K562 (cell line): ENCODE measurements at regions not wholly inside any gene's neighbourhood (a gene's known extent, or its start where the extent isn't known, plus 50 kb on each side); places are given as distances from the start of the nearest gene placed in this dataset.

Experiments used
- ATAC-seq: fragments of 200-7000 bp; cut with Tn5 transposase; 3 replicates; pipeline ENCODE4 v1.9.1; 2020; ENCODE audit warnings: moderate library complexity
- BruUV-seq: library from RNA; stranded (reverse); fragments of 400-500 nt; replicated peaks from 2 replicates; lab custom pipeline; 2021; lab: Mats Ljungman, UMichigan
- CTCF ChIA-PET: fragments of 300-600 bp; formaldehyde crosslinking; extraction: SDS; loops from one replicate; lab custom pipeline; 2021; ENCODE audit warnings: low intra/inter-chr PET ratio; lab: Yijun Ruan, JAX
- POLR2A ChIA-PET: fragments of 300-600, 350-650 bp; sonication (Branson Sonifier 250); formaldehyde crosslinking; extraction: SDS; loops from one replicate; lab custom pipeline; 2021; ENCODE audit warnings: antibody characterized with exemption, inconsistent platforms; lab: Yijun Ruan, JAX
- DNase-seq, 4 experiments: peaks; one replicate each; pipeline versions ENCODE4 v3.0.0 to v3.0.0-alpha.2; 2011 to 2018; ENCODE audit warnings: low spot score in 3 of 4, mixed read lengths in 3 of 4; ENCODE audit errors: extremely low read depth in 1 of 4
- FAIRE-seq: peaks from 2 replicates; lab custom pipeline; 2011; peaks lifted over from hg19 to GRCh38; lab: Jason Lieb, UNC
- H2AFZ ChIP-seq: 2 replicates; pipeline ENCODE4 v1.6.0; 2011; ENCODE audit warnings: low read depth, low read length, control low read depth, inconsistent platforms
- H3K27ac ChIP-seq: fragments of 200-600 bp; 3 replicates; pipeline ENCODE4 v1.8.0; 2011; ENCODE audit warnings: low read depth, mild to moderate bottlenecking, control low read depth, inconsistent platforms, low read length, moderate library complexity, mixed read lengths; ENCODE audit errors: extremely low read depth
- H3K27me3 ChIP-seq, 2 experiments: fragments of 300-600 bp in 1 of 2; 2 replicates in 1 of 2; 3 replicates in 1 of 2; pipeline versions ENCODE4 v1.6.0 to v1.8.0; 2011; ENCODE audit warnings: inconsistent platforms in 2 of 2, low read length in 2 of 2, mild to moderate bottlenecking in 1 of 2, mixed read lengths in 1 of 2, moderate library complexity in 1 of 2; ENCODE audit not compliant: control insufficient read depth in 2 of 2, insufficient read depth in 2 of 2
- H3K36me3 ChIP-seq: fragments of 300-600 bp; 3 replicates; pipeline ENCODE4 v1.8.0; 2011; ENCODE audit warnings: mild to moderate bottlenecking, low read length, inconsistent platforms; ENCODE audit not compliant: control insufficient read depth, insufficient read depth
- H3K4me1 ChIP-seq, 2 experiments: fragments of 200-600 bp in 1 of 2; replicated peaks in 1 of 2; 2 replicates in 1 of 2; 3 replicates in 1 of 2; pipeline versions ENCODE4 v1.5.1 to v1.8.0; 2011; ENCODE audit warnings: inconsistent platforms in 2 of 2, low read length in 2 of 2, mild to moderate bottlenecking in 1 of 2, mixed read lengths in 1 of 2, moderate library complexity in 1 of 2; ENCODE audit not compliant: control insufficient read depth in 2 of 2, insufficient read depth in 2 of 2
- H3K4me2 ChIP-seq: 2 replicates; pipeline ENCODE4 v1.6.1; 2011; ENCODE audit warnings: low read length, control low read depth, inconsistent platforms, mixed read lengths; ENCODE audit not compliant: insufficient read depth
- H3K4me3 ChIP-seq: fragments of 200-600 bp; sonication (generic), shearing (Covaris generic); 2 replicates; pipeline ENCODE4 v1.5.1; 2016; ENCODE audit warnings: control low read depth, inconsistent platforms
- H3K79me2 ChIP-seq: fragments of 200-600 bp; 3 replicates; pipeline ENCODE4 v1.8.0; 2011; ENCODE audit warnings: low read length, inconsistent platforms; ENCODE audit not compliant: control insufficient read depth, insufficient read depth
- H3K9ac ChIP-seq, 2 experiments: 2 replicates each; pipeline versions ENCODE4 v1.6.0 to v1.6.1; 2011; ENCODE audit warnings: low read depth in 2 of 2, low read length in 2 of 2, control low read depth in 1 of 2, inconsistent platforms in 1 of 2, mild to moderate bottlenecking in 1 of 2, mixed read lengths in 1 of 2; ENCODE audit not compliant: insufficient read depth in 1 of 2
- H3K9me1 ChIP-seq: one replicate; pipeline ENCODE4 v1.6.0; 2011; ENCODE audit warnings: inconsistent platforms, mild to moderate bottlenecking, low read length, moderate library complexity; ENCODE audit not compliant: control insufficient read depth, insufficient read depth
- H3K9me3 ChIP-seq: replicated peaks from 2 replicates; pipeline ENCODE4 v1.5.1; 2011; ENCODE audit warnings: low read depth, low read length, inconsistent platforms; ENCODE audit not compliant: control insufficient read depth, insufficient read depth
- H4K20me1 ChIP-seq: replicated peaks from 2 replicates; pipeline ENCODE4 v1.6.1; 2011; ENCODE audit warnings: low read length, inconsistent platforms, mixed read lengths; ENCODE audit not compliant: control insufficient read depth, insufficient read depth
- ADNP ChIP-seq: fragments of 200-800 bp; sonication (Bioruptor generic); IDR thresholded peaks from 2 replicates; pipeline ENCODE4 v1.6.1; 2016; ENCODE audit warnings: missing genetic modification characterization, missing compliant biosample characterization
- E2F3 ChIP-seq: fragments of 250-450 bp; sonication (Bioruptor Pico); IDR thresholded peaks from 2 replicates; pipeline ENCODE4 v1.4.0; 2020; ENCODE audit warnings: mild to moderate bottlenecking
- MED1 ChIP-seq: sonication (generic); formaldehyde crosslinking; IDR thresholded peaks from 2 replicates; pipeline ENCODE4 v1.8.1; 2023; ENCODE audit warnings: missing genetic modification reagents, borderline replicate concordance
- NR4A1 ChIP-seq, 2 experiments: fragments of 250-450 bp in 1 of 2; fragments of 450-650 bp in 1 of 2; sonication (Bioruptor Pico) in 1 of 2; IDR thresholded peaks; 2 replicates each; pipeline versions ENCODE4 v1.4.0 to v1.6.1; 2016 to 2020; ENCODE audit warnings: mild to moderate bottlenecking in 2 of 2, missing compliant biosample characterization in 1 of 2, missing genetic modification characterization in 1 of 2, moderate library complexity in 1 of 2
- RAD21 ChIP-seq, 2 experiments: fragments of 250-450 bp in 1 of 2; fragments of 450-650 bp in 1 of 2; sonication (Bioruptor Pico) in 1 of 2; formaldehyde crosslinking in 1 of 2; IDR thresholded peaks in 1 of 2; conservative IDR thresholded peaks in 1 of 2; 2 replicates each; pipeline versions ENCODE4 v1.4.0 to v1.8.0; 2020 to 2022; ENCODE audit warnings: mild to moderate bottlenecking in 2 of 2, moderate library complexity in 1 of 2
- SMAD4 ChIP-seq: fragments of 250-450 bp; sonication (Bioruptor Pico); conservative IDR thresholded peaks from 2 replicates; pipeline ENCODE4 v1.8.0; 2021; ENCODE audit warnings: inconsistent platforms, mild to moderate bottlenecking, moderate library complexity
- SMARCE1 ChIP-seq: fragments of 450-650 bp; IDR thresholded peaks from 2 replicates; pipeline ENCODE4 v1.7.1; 2016; ENCODE audit warnings: mild to moderate bottlenecking
- TAL1 ChIP-seq: fragments of 450-650 bp; IDR thresholded peaks from 2 replicates; pipeline ENCODE4 v1.6.1; 2016; ENCODE audit warnings: mild to moderate bottlenecking
- TFAM ChIP-seq: fragments of 250-450 bp; sonication (Bioruptor Pico); conservative IDR thresholded peaks from 2 replicates; pipeline ENCODE4 v1.5.0; 2021; ENCODE audit warnings: mild to moderate bottlenecking, moderate library complexity
- ZNF431 ChIP-seq: sonication (generic); formaldehyde crosslinking; IDR thresholded peaks from 2 replicates; pipeline ENCODE4 v1.8.0; 2022; ENCODE audit warnings: mild to moderate bottlenecking, missing genetic modification reagents
- ZZZ3 ChIP-seq: fragments of 450-650 bp; IDR thresholded peaks from 2 replicates; pipeline ENCODE4 v1.6.1; 2016; ENCODE audit warnings: antibody characterized with exemption, mild to moderate bottlenecking, moderate library complexity
- WGBS: fragments of 100-300 bp; shearing (Covaris generic); methylation state at CpG from one replicate; pipeline ENCODE4 v1.1.6; 2016; ENCODE audit warnings: low coverage, mixed read lengths; ENCODE audit not compliant: insufficient coverage; ENCODE audit errors: missing lambda C conversion rate; 5-methylcytosine and 5-hydroxymethylcytosine counted together
- in situ Hi-C: fragments of 300-500 bp; cut with MboI; formaldehyde crosslinking; loops from 4 replicates; pipeline ENCODE4 v1.15.0; 2018; ENCODE audit warnings: inconsistent platforms, mixed read lengths
- intact Hi-C: fragments of 100-400 bp; cut with micrococcal nuclease; formaldehyde crosslinking; loops from 2 replicates; pipeline ENCODE4 v1.14.2; 2022
- TF ChIP-seq, protein P1 (sequence below): fragments of 450-650 bp; IDR thresholded peaks from 2 replicates; pipeline ENCODE4 v1.6.1; 2018; ENCODE audit not compliant: partially characterized antibody
- TF ChIP-seq, protein P2 (sequence below): sonication (generic); formaldehyde crosslinking; IDR thresholded peaks from 2 replicates; pipeline ENCODE4 v1.8.0; 2022; ENCODE audit warnings: mild to moderate bottlenecking, missing genetic modification reagents
- TF ChIP-seq, protein P3 (sequence below): fragments of 450-650 bp; IDR thresholded peaks from 2 replicates; pipeline ENCODE4 v1.7.0; 2016; ENCODE audit warnings: borderline replicate concordance
- TF ChIP-seq, protein P4 (sequence below): fragments of 250-450 bp; sonication (Bioruptor Pico); IDR thresholded peaks from 2 replicates; pipeline ENCODE4 v1.5.0; 2020; ENCODE audit warnings: mild to moderate bottlenecking

DNA sequence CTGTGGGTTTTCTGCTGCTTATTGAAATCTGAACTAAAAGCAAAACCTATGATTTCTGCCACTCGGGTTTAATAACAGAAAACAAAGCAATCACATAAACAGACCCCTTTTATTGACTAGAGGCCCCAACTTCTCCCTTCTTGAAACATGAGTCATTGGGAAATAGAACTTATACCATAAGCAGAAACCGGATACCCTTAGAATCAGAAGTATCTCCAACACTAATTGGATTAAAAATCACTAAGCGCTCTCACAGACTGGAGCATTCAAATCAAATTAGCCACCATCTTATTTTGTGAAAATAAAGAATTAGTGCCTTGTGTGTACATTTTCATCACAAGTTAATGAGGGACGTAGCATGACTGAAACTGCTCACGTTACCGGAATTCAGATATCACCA, 206.9 kb downstream of the WDR11 start (continued):
- TF ChIP-seq, protein P1, sequence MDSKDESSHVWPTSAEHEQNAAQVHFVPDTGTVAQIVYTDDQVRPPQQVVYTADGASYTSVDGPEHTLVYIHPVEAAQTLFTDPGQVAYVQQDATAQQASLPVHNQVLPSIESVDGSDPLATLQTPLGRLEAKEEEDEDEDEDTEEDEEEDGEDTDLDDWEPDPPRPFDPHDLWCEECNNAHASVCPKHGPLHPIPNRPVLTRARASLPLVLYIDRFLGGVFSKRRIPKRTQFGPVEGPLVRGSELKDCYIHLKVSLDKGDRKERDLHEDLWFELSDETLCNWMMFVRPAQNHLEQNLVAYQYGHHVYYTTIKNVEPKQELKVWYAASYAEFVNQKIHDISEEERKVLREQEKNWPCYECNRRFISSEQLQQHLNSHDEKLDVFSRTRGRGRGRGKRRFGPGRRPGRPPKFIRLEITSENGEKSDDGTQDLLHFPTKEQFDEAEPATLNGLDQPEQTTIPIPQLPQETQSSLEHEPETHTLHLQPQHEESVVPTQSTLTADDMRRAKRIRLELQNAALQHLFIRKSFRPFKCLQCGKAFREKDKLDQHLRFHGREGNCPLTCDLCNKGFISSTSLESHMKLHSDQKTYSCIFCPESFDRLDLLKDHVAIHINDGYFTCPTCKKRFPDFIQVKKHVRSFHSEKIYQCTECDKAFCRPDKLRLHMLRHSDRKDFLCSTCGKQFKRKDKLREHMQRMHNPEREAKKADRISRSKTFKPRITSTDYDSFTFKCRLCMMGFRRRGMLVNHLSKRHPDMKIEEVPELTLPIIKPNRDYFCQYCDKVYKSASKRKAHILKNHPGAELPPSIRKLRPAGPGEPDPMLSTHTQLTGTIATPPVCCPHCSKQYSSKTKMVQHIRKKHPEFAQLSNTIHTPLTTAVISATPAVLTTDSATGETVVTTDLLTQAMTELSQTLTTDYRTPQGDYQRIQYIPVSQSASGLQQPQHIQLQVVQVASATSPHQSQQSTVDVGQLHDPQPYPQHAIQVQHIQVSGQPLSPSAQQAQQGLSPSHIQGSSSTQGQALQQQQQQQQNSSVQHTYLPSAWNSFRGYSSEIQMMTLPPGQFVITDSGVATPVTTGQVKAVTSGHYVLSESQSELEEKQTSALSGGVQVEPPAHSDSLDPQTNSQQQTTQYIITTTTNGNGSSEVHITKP: no peak
- no peak for TF ChIP-seq MED1
- no peak for TF ChIP-seq TAL1
- no peak for TF ChIP-seq ZZZ3
- TF ChIP-seq SMAD4: no peak
- no peak for TF ChIP-seq E2F3 (CRISPR knock-in tag)

DNA sequence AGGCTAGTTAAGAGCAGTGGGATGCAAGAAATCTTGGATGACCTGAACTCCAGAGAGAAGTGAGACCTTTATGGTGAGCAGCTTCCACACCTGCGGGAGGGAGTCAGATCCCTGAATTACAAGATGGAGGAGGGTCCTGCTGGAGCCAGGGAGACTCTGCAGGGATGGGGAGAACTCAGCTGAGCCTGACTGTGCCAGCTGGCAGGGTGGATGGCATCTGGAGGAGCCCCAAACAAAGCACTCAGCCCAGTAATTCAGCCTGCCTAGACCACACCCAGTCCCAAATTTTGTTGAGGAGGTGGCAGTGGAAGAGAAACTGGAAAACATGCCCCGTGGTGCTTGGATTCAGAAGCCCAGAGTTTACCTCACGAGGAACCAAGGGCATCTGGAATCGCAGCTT, 208.2 kb downstream of the WDR11 start:
- Histone ChIP-seq H3K9ac (no peak overlapping the region), H4K20me1 (no peaks in the 10 kb centered on the region; the same call in 1 of the 2 replicates), H3K27ac (no peak overlapping the region), H3K36me3 (no peaks in the 10 kb centered on the region), H3K4me3 (no peak overlapping the region), H3K9me3 (no peaks in the 10 kb centered on the region), H3K27me3 (no peaks in the 10 kb centered on the region), H3K4me2 (no peak overlapping the region), H3K4me1 (no peaks in the 10 kb centered on the region), H3K9me1 (no peaks in the 10 kb centered on the region), H3K79me2 (no peaks in the 10 kb centered on the region), H2AFZ (no peak overlapping the region)
- BruUV-seq: no TSS peak
- CTCF ChIA-PET: no interaction called here
- DNase-seq (no peak), FAIRE-seq (no peak), ATAC-seq (no peak)
- 0% methylated on average over 3 of the region's 4 CpGs for WGBS
- POLR2A ChIA-PET: no interaction called here
- intact Hi-C loops: no loop called here
- in situ Hi-C loops: no loop called here
- TF ChIP-seq ZNF431 (CRISPR knock-in tag) (no peak), RAD21 (CRISPR knock-in tag; conservative IDR thresholded peaks at IDR 0.05 in 1 of 2, IDR thresholded peaks at IDR 0.05 in 1 of 2) (no peak), ADNP (tag) (no peak), NR4A1 (CRISPR knock-in tag; IDR thresholded peaks at IDR 0.05) (no peak), NR4A1 (tag; IDR thresholded peaks at IDR 0.05) (no peak), SMARCE1 (no peak), TFAM (no peak)
- TF ChIP-seq, protein P2, sequence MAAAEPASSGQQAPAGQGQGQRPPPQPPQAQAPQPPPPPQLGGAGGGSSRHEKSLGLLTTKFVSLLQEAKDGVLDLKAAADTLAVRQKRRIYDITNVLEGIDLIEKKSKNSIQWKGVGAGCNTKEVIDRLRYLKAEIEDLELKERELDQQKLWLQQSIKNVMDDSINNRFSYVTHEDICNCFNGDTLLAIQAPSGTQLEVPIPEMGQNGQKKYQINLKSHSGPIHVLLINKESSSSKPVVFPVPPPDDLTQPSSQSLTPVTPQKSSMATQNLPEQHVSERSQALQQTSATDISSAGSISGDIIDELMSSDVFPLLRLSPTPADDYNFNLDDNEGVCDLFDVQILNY (CRISPR knock-in tag): no peak
- TF ChIP-seq, protein P3, sequence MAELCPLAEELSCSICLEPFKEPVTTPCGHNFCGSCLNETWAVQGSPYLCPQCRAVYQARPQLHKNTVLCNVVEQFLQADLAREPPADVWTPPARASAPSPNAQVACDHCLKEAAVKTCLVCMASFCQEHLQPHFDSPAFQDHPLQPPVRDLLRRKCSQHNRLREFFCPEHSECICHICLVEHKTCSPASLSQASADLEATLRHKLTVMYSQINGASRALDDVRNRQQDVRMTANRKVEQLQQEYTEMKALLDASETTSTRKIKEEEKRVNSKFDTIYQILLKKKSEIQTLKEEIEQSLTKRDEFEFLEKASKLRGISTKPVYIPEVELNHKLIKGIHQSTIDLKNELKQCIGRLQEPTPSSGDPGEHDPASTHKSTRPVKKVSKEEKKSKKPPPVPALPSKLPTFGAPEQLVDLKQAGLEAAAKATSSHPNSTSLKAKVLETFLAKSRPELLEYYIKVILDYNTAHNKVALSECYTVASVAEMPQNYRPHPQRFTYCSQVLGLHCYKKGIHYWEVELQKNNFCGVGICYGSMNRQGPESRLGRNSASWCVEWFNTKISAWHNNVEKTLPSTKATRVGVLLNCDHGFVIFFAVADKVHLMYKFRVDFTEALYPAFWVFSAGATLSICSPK: no peak
- TF ChIP-seq, protein P4, sequence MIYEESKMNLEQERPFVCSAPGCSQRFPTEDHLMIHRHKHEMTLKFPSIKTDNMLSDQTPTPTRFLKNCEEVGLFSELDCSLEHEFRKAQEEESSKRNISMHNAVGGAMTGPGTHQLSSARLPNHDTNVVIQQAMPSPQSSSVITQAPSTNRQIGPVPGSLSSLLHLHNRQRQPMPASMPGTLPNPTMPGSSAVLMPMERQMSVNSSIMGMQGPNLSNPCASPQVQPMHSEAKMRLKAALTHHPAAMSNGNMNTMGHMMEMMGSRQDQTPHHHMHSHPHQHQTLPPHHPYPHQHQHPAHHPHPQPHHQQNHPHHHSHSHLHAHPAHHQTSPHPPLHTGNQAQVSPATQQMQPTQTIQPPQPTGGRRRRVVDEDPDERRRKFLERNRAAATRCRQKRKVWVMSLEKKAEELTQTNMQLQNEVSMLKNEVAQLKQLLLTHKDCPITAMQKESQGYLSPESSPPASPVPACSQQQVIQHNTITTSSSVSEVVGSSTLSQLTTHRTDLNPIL (CRISPR knock-in tag): no peak
